ENCODE measurements at regions not wholly inside any gene's neighbourhood (a gene's known extent, or its start where the extent isn't known, plus 50 kb on each side); places are given as distances from the start of the nearest gene placed in this dataset.

DNA sequence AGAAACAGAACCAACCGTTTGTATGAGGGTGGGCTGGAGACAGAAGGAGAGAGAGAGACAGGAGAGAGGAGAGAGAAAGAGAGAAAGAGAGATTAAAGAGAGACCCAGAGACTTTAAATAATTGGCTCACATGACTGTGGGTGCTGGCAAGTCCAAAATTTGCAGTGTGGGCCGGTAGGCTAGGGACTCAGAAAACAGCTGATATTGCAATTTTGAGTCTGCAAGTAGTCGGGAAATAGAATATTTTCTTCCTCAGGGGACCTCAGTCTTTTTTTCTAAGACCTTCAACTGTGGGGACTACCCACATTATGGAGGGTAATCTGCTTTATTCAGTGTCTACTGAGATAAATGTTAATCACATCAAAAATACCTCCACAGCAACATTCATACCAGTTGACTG, 1439.0 kb downstream of the CDH11 start:
- TF ChIP-seq, protein P1, sequence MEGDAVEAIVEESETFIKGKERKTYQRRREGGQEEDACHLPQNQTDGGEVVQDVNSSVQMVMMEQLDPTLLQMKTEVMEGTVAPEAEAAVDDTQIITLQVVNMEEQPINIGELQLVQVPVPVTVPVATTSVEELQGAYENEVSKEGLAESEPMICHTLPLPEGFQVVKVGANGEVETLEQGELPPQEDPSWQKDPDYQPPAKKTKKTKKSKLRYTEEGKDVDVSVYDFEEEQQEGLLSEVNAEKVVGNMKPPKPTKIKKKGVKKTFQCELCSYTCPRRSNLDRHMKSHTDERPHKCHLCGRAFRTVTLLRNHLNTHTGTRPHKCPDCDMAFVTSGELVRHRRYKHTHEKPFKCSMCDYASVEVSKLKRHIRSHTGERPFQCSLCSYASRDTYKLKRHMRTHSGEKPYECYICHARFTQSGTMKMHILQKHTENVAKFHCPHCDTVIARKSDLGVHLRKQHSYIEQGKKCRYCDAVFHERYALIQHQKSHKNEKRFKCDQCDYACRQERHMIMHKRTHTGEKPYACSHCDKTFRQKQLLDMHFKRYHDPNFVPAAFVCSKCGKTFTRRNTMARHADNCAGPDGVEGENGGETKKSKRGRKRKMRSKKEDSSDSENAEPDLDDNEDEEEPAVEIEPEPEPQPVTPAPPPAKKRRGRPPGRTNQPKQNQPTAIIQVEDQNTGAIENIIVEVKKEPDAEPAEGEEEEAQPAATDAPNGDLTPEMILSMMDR (conservative IDR thresholded peaks at IDR 0.05) = no peak
- TF ChIP-seq ZFX (IDR thresholded peaks at IDR 0.05) = no peak

Measured in C4-2B (cell line).